H9 (cell line): ENCODE measurements at regions not wholly inside any gene's neighbourhood (a gene's known extent, or its start where the extent isn't known, plus 50 kb on each side); places are given as distances from the start of the nearest gene placed in this dataset.

ENCODE experiments used
- DNase-seq: peaks from one replicate; pipeline ENCODE4 v3.0.0-alpha.2; 2017
- H2AFZ ChIP-seq: one replicate; pipeline ENCODE4 v1.6.1; 2013; ENCODE audit warnings: mild to moderate bottlenecking, low read length, control low read depth, moderate library complexity
- H2AK5ac ChIP-seq: 2 replicates; pipeline ENCODE4 v1.6.1; 2013; ENCODE audit warnings: low read length, control low read depth, mixed read lengths; ENCODE audit not compliant: insufficient read length
- H2BK120ac ChIP-seq: one replicate; pipeline ENCODE4 v1.6.1; 2013; ENCODE audit warnings: low read depth, mild to moderate bottlenecking, low read length, control low read depth, inconsistent platforms; ENCODE audit not compliant: poor library complexity, severe bottlenecking
- H2BK12ac ChIP-seq: 2 replicates; pipeline ENCODE4 v1.6.1; 2013; ENCODE audit warnings: low read length, control low read depth, mixed read lengths, low read depth; ENCODE audit not compliant: insufficient read length
- H2BK15ac ChIP-seq: 2 replicates; pipeline ENCODE4 v1.6.1; 2013; ENCODE audit warnings: low read depth, low read length, control low read depth
- H2BK20ac ChIP-seq: one replicate; pipeline ENCODE4 v1.6.1; 2013; ENCODE audit warnings: low read depth, mild to moderate bottlenecking, low read length, control low read depth, inconsistent platforms; ENCODE audit not compliant: poor library complexity, severe bottlenecking
- H2BK5ac ChIP-seq: 2 replicates; pipeline ENCODE4 v1.6.1; 2013; ENCODE audit warnings: low read length, control low read depth, mixed read lengths; ENCODE audit not compliant: insufficient read length
- H3K14ac ChIP-seq: 2 replicates; pipeline ENCODE4 v1.6.1; 2013; ENCODE audit warnings: low read length, control low read depth; ENCODE audit not compliant: insufficient read depth
- H3K18ac ChIP-seq: 2 replicates; pipeline ENCODE4 v1.6.1; 2013; ENCODE audit warnings: low read depth, mild to moderate bottlenecking, mixed read lengths, low read length, control low read depth; ENCODE audit not compliant: insufficient read length
- H3K23ac ChIP-seq: 2 replicates; pipeline ENCODE4 v1.6.1; 2013; ENCODE audit warnings: low read length, control low read depth, mixed read lengths, low read depth; ENCODE audit not compliant: insufficient read length
- H3K23me2 ChIP-seq: 2 replicates; pipeline ENCODE4 v1.6.1; 2013; ENCODE audit warnings: low read depth, mild to moderate bottlenecking, mixed read lengths, low read length, control low read depth; ENCODE audit not compliant: insufficient read length, poor library complexity, severe bottlenecking
- H3K27ac ChIP-seq: 2 replicates; pipeline ENCODE4 v1.5.1; 2013; ENCODE audit warnings: low read length, control low read depth, mixed read lengths, low read depth; ENCODE audit not compliant: insufficient read length
- H3K27me3 ChIP-seq: 2 replicates; pipeline ENCODE4 v1.6.1; 2013; ENCODE audit warnings: low read length, control low read depth, inconsistent platforms; ENCODE audit not compliant: insufficient read depth
- H3K4ac ChIP-seq: 2 replicates; pipeline ENCODE4 v1.6.1; 2013; ENCODE audit warnings: low read depth, mild to moderate bottlenecking, control low read depth, inconsistent platforms, low read length, moderate library complexity
- H3K4me1 ChIP-seq: 2 replicates; pipeline ENCODE4 v1.6.1; 2013; ENCODE audit warnings: low read length, control low read depth, inconsistent platforms; ENCODE audit not compliant: insufficient read depth
- H3K4me2 ChIP-seq: 2 replicates; pipeline ENCODE4 v1.6.1; 2013; ENCODE audit warnings: low read length, control low read depth, mixed read lengths; ENCODE audit not compliant: insufficient read length, insufficient read depth
- H3K56ac ChIP-seq: 2 replicates; pipeline ENCODE4 v1.6.1; 2013; ENCODE audit warnings: low read depth, mild to moderate bottlenecking, mixed read lengths, low read length, control low read depth; ENCODE audit not compliant: insufficient read length
- H3K79me1 ChIP-seq: 2 replicates; pipeline ENCODE4 v1.6.1; 2013; ENCODE audit warnings: low read depth, mild to moderate bottlenecking, moderate library complexity, low read length, control low read depth, inconsistent platforms; ENCODE audit not compliant: insufficient read depth, poor library complexity, severe bottlenecking
- H3K79me2 ChIP-seq: 2 replicates; pipeline ENCODE4 v1.6.1; 2013; ENCODE audit warnings: low read length, control low read depth, inconsistent platforms; ENCODE audit not compliant: insufficient read depth
- H3K9ac ChIP-seq: 2 replicates; pipeline ENCODE4 v1.6.1; 2013; ENCODE audit warnings: low read length, control low read depth, mixed read lengths; ENCODE audit not compliant: insufficient read length; ENCODE audit errors: extremely low read depth
- H3K9me3 ChIP-seq: one replicate; pipeline ENCODE4 v1.6.1; 2013; ENCODE audit warnings: low read depth, low read length, inconsistent platforms; ENCODE audit not compliant: control insufficient read depth
- H3T11ph ChIP-seq: one replicate; pipeline ENCODE4 v1.6.1; 2013; ENCODE audit warnings: mild to moderate bottlenecking, low read length, control low read depth, inconsistent platforms
- H4K20me1 ChIP-seq: one replicate; pipeline ENCODE4 v1.6.1; 2013; ENCODE audit not compliant: control insufficient read depth, insufficient read length, insufficient read depth
- H4K5ac ChIP-seq: 2 replicates; pipeline ENCODE4 v1.6.1; 2013; ENCODE audit warnings: low read depth, mild to moderate bottlenecking, mixed read lengths, low read length, control low read depth; ENCODE audit not compliant: insufficient read length
- H4K8ac ChIP-seq: replicated peaks from 2 replicates; pipeline ENCODE4 v1.6.1; 2013; ENCODE audit warnings: low read length, control low read depth, mixed read lengths, low read depth; ENCODE audit not compliant: insufficient read length
- H4K91ac ChIP-seq: 2 replicates; pipeline ENCODE4 v1.6.1; 2013; ENCODE audit warnings: low read depth, mild to moderate bottlenecking, moderate library complexity, mixed read lengths, low read length, control low read depth; ENCODE audit not compliant: insufficient read length
- H3K27ac Mint-ChIP-seq, 3 experiments: 2 replicates in 2 of 3; 3 replicates in 1 of 3; pipeline ENCODE4 v1.8.0; 2020 to 2021; ENCODE audit warnings: mixed read lengths in 3 of 3, mild to moderate bottlenecking in 1 of 3, moderate library complexity in 1 of 3
- H3K27me3 Mint-ChIP-seq: 2 replicates; pipeline ENCODE4 v1.8.0; 2021; ENCODE audit warnings: low read depth, mild to moderate bottlenecking, moderate library complexity, mixed read lengths
- H3K36me3 Mint-ChIP-seq, 3 experiments: 2 replicates in 2 of 3; 3 replicates in 1 of 3; pipeline ENCODE4 v1.8.0; 2020 to 2021; ENCODE audit warnings: low read depth in 3 of 3, mixed read lengths in 3 of 3; ENCODE audit not compliant: insufficient read depth in 1 of 3
- H3K4me1 Mint-ChIP-seq, 2 experiments: 2 replicates each; pipeline ENCODE4 v1.8.0; 2020; ENCODE audit warnings: mixed read lengths in 2 of 2
- H3K4me3 Mint-ChIP-seq, 2 experiments: 2 replicates in 1 of 2; 3 replicates in 1 of 2; pipeline ENCODE4 v1.8.0; 2020 to 2021; ENCODE audit warnings: mild to moderate bottlenecking in 2 of 2, mixed read lengths in 2 of 2, moderate library complexity in 1 of 2
- H3K9me3 Mint-ChIP-seq, 2 experiments: 2 replicates in 1 of 2; 3 replicates in 1 of 2; pipeline ENCODE4 v1.8.0; 2020; ENCODE audit warnings: mild to moderate bottlenecking in 2 of 2, mixed read lengths in 2 of 2, moderate library complexity in 1 of 2
- WGBS: extraction: QIAGEN DNeasy Blood & Tissue Kit; methylation state at CpG from one replicate; pipeline ENCODE4 v1.1.7; 2013; ENCODE audit warnings: missing lambda C conversion rate, low lambda C conversion rate, mixed read lengths; ENCODE audit not compliant: insufficient read length; ENCODE audit errors: extremely low coverage; 5-methylcytosine and 5-hydroxymethylcytosine counted together
- TF ChIP-seq, protein P1 (sequence below): fragments of 200-600 bp; sonication (generic); conservative IDR thresholded peaks from 3 replicates; pipeline ENCODE4 v1.8.0; 2021; ENCODE audit warnings: antibody characterized with exemption, mild to moderate bottlenecking

DNA sequence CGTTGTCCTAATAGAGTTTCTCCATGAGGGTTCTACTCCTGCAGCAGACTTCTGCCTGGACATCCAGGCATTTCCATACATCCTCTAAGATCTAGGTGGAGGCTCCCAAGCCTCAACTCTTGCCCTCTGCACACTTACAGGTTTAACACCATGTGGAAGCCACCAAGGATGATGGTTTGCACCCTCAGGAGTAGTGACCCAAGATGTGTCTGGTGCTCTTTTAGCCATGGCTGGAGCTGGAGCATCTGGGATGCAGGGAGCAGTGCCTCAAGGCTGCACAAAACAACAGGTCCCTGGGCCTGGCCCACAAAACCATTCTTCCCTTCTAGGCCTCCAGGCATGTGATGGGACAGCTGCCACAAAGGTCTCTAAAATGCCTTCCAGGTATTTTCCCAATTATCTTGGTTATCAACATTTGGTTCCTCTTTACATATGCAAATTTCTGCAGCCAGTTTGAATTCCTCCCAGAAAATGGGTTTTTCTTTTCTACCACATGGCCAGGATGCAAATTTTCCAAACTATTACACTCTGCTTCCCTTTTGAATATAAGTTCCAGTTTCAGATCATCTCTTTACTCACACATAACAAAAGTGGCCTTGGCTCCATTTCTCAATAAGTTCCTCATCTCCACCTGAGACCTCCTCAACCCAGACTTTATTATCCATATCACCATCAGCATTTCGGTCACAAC is 69.5 kb upstream of the GNAZ start:
- no peak overlapping the region for H2BK15ac ChIP-seq
- H3K4ac ChIP-seq: no peak overlapping the region
- no peak overlapping the region for H2BK120ac ChIP-seq
- WGBS: no CpG with 5 or more reads among the region's 2 CpGs
- no peaks in the 10 kb centered on the region for H3K79me1 ChIP-seq
- no peak overlapping the region for H3K14ac ChIP-seq
- no peaks in the 10 kb centered on the region for H3K23me2 ChIP-seq
- Mint-ChIP-seq H3K4me1 (no peaks in the 10 kb centered on the region), H3K27ac (no peak overlapping the region), H3K36me3 (peaks cover 0 to 2% (median 0%) of the 10 kb centered on the region in 3 experiments; a peak in 3 of 7 replicates), H3K27me3 (peaks cover 91% of the 10 kb centered on the region), H3K9me3 (peaks cover 40 to 43% of the 10 kb centered on the region in 2 experiments), H3K4me3 (no peak overlapping the region)
- no peak overlapping the region for H4K91ac ChIP-seq
- no peak for DNase-seq
- no peak overlapping the region for H3K27ac ChIP-seq
- H3K79me2 ChIP-seq: no peaks in the 10 kb centered on the region
- no peak overlapping the region for H2BK5ac ChIP-seq
- no peak overlapping the region for H2BK20ac ChIP-seq
- no peaks in the 10 kb centered on the region for H3K9me3 ChIP-seq
- H2AK5ac ChIP-seq: no peak overlapping the region
- no peak overlapping the region for H2AFZ ChIP-seq
- no peak overlapping the region for H3K23ac ChIP-seq
- no peak overlapping the region for H3K56ac ChIP-seq
- no peak overlapping the region for H3K4me2 ChIP-seq
- no peak overlapping the region for H4K8ac ChIP-seq
- H3K27me3 ChIP-seq: no peaks in the 10 kb centered on the region
- H2BK12ac ChIP-seq: no peak overlapping the region
- no peaks in the 10 kb centered on the region for H4K20me1 ChIP-seq
- H3T11ph ChIP-seq: no peak overlapping the region
- TF ChIP-seq, protein P1, sequence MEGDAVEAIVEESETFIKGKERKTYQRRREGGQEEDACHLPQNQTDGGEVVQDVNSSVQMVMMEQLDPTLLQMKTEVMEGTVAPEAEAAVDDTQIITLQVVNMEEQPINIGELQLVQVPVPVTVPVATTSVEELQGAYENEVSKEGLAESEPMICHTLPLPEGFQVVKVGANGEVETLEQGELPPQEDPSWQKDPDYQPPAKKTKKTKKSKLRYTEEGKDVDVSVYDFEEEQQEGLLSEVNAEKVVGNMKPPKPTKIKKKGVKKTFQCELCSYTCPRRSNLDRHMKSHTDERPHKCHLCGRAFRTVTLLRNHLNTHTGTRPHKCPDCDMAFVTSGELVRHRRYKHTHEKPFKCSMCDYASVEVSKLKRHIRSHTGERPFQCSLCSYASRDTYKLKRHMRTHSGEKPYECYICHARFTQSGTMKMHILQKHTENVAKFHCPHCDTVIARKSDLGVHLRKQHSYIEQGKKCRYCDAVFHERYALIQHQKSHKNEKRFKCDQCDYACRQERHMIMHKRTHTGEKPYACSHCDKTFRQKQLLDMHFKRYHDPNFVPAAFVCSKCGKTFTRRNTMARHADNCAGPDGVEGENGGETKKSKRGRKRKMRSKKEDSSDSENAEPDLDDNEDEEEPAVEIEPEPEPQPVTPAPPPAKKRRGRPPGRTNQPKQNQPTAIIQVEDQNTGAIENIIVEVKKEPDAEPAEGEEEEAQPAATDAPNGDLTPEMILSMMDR: no peak
- H3K4me1 ChIP-seq: no peaks in the 10 kb centered on the region
- H4K5ac ChIP-seq: no peak overlapping the region
- H3K9ac ChIP-seq: no peak overlapping the region
- no peak overlapping the region for H3K18ac ChIP-seq
